Chondrocyte (in vitro differentiated cells): ENCODE measurements at regions not wholly inside any gene's neighbourhood (a gene's known extent, or its start where the extent isn't known, plus 50 kb on each side); places are given as distances from the start of the nearest gene placed in this dataset.

Experiments used
- DNase-seq: peaks from one replicate; pipeline ENCODE4 v3.0.0; 2021; ENCODE audit warnings: mixed read lengths, low spot score
- H3K27ac Mint-ChIP-seq: one replicate; pipeline ENCODE4 v1.8.0; 2021; ENCODE audit warnings: mild to moderate bottlenecking, moderate library complexity, mixed read lengths; ENCODE audit not compliant: unreplicated experiment
- H3K27me3 Mint-ChIP-seq: 2 replicates; pipeline ENCODE4 v1.8.0; 2021; ENCODE audit warnings: low read depth, mixed read lengths
- H3K36me3 Mint-ChIP-seq: 2 replicates; pipeline ENCODE4 v1.8.0; 2021; ENCODE audit warnings: low read depth, mixed read lengths
- H3K4me1 Mint-ChIP-seq: 2 replicates; pipeline ENCODE4 v1.8.0; 2021; ENCODE audit warnings: low read depth, mild to moderate bottlenecking, mixed read lengths
- H3K4me3 Mint-ChIP-seq: one replicate; pipeline ENCODE4 v1.8.0; 2021; ENCODE audit warnings: mild to moderate bottlenecking, moderate library complexity, mixed read lengths; ENCODE audit not compliant: unreplicated experiment
- H3K9me3 Mint-ChIP-seq: 2 replicates; pipeline ENCODE4 v1.8.0; 2021; ENCODE audit warnings: low read depth, mixed read lengths
- CTCF ChIP-seq: fragments of 200-600 bp; sonication (generic); IDR thresholded peaks from 2 replicates; pipeline ENCODE4 v1.5.0; 2021; ENCODE audit warnings: antibody characterized with exemption, mild to moderate bottlenecking, moderate library complexity

- Mint-ChIP-seq H3K36me3 (no peaks in the 10 kb centered on the region), H3K4me1 (no peaks in the 10 kb centered on the region), H3K9me3 (peaks cover 16% of the 10 kb centered on the region), H3K4me3 (no peak overlapping the region), H3K27me3 (peaks cover 5% of the 10 kb centered on the region), H3K27ac (no peak overlapping the region)
- no peak for DNase-seq
- TF ChIP-seq CTCF = no peak
These were observed 228.6 kb downstream of the NR2F2 start for GRCh38 chr15:96559087-96559486.

GRCh38 chr15:96559631-96560030 lies 229.1 kb downstream of the NR2F2 start:
- Mint-ChIP-seq H3K9me3 (peaks cover 19% of the 10 kb centered on the region), H3K36me3 (no peaks in the 10 kb centered on the region), H3K4me1 (no peaks in the 10 kb centered on the region), H3K27ac (no peak overlapping the region), H3K4me3 (no peak overlapping the region), H3K27me3 (peaks cover 5% of the 10 kb centered on the region)
- no peak for TF ChIP-seq CTCF
- DNase-seq = no peak

DNA sequence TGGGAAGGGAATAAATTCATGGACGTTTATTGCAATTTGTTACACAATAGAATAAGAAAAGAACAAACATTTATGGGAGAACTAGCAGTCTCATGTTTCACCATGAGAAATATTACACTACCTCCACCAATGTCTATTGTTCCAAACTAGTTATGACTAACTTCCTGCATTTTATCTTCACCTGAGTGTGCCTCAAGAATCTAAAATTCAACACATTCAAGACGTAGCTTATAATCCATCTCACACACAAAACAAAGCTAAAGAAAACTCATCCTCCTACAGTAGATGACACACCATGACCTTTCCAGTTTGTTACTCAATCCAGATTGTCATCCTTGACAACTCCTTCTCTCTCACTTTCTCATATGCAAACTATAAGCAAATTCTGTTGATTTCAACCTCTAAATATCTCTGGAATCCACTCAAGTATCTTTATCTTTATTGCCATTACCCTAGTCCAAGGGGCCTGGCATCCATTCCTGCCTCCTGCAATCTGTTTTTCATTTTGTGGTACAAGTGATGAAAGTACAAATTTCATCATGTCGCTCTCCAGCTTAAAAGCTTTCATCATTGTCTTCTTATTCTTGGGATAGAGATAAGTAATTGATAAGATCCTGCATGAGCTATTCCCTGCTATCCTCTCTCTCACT lies 229.9 kb downstream of the NR2F2 start:
- H3K36me3 Mint-ChIP-seq = no peaks in the 10 kb centered on the region
- TF ChIP-seq CTCF = no peak
- DNase-seq = no peak
- no peak overlapping the region for H3K27ac Mint-ChIP-seq
- H3K4me1 Mint-ChIP-seq = no peaks in the 10 kb centered on the region
- H3K4me3 Mint-ChIP-seq = no peak overlapping the region
- H3K9me3 Mint-ChIP-seq = peaks cover 20% of the 10 kb centered on the region
- H3K27me3 Mint-ChIP-seq = no peaks in the 10 kb centered on the region

DNA sequence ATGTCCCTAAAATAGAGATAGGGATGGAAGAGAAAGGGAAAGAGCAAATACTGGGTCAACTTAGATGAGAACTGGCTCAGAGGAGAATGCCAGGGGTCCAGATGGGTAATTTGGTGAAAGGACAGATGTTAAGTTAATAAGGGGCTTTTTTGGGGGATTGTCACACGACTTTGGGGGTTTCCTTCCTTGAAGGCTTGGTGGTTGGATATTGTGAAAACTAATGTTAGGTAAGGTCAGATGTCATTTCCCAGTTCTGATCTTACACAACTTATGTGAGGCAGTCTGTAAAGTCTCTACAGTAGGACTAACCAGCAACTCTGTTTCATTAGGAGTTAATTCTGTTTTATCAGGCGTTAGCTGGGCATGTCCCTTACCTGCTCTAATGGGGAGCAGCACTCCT lies 231.1 kb downstream of the NR2F2 start:
- no peaks in the 10 kb centered on the region for H3K27me3 Mint-ChIP-seq
- no peak overlapping the region for H3K4me3 Mint-ChIP-seq
- no peak for DNase-seq
- H3K9me3 Mint-ChIP-seq = peaks cover 20% of the 10 kb centered on the region
- H3K36me3 Mint-ChIP-seq = no peaks in the 10 kb centered on the region
- H3K27ac Mint-ChIP-seq = no peak overlapping the region
- no peak for TF ChIP-seq CTCF
- H3K4me1 Mint-ChIP-seq = no peaks in the 10 kb centered on the region

DNA sequence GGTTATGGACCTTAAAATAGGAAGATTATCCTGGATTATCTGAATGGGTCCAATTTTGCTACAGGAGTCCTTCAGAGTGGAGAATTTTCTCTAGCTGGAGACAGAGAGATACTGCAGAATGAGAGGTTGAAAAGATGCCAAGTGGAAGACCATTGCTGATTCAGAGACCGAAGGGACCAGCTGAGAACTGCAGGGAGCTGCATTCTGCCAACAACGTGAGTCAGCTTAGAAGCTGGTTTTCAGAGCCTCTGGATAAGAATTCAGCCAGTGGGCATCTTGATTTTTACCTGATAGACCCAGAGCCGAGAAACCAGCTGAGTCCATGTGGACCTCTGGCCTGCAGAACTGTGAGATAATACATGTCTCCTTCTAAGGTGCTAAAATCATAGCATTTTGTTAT lies 234.0 kb downstream of the NR2F2 start:
- no peak for DNase-seq
- no peaks in the 10 kb centered on the region for H3K27me3 Mint-ChIP-seq
- H3K4me3 Mint-ChIP-seq = no peak overlapping the region
- peaks cover 20% of the 10 kb centered on the region for H3K9me3 Mint-ChIP-seq
- H3K4me1 Mint-ChIP-seq = no peaks in the 10 kb centered on the region
- H3K36me3 Mint-ChIP-seq = no peaks in the 10 kb centered on the region
- H3K27ac Mint-ChIP-seq = no peak overlapping the region
- TF ChIP-seq CTCF = no peak
